Tibial nerve (tissue), 4 donors: ENCODE measurements at regions not wholly inside any gene's neighbourhood (a gene's known extent, or its start where the extent isn't known, plus 50 kb on each side); places are given as distances from the start of the nearest gene placed in this dataset.

Experiments
- DNase-seq, 2 donors: peaks; one replicate each; pipeline ENCODE4 v3.0.0-alpha.2; 2019; ENCODE audit warnings: low spot score in 2 of 2
- H3K27ac ChIP-seq, 4 donors: fragments of 200-600 bp; sonication (generic) in 3 of 4; one replicate each; pipeline ENCODE4 v1.5.1; 2017 to 2019; ENCODE audit warnings: mild to moderate bottlenecking in 1 of 4
- H3K27me3 ChIP-seq, 2 donors: fragments of 200-600 bp; sonication (generic) in 1 of 2; one replicate each; pipeline versions ENCODE4 v1.5.1 to v1.6.0; 2017 to 2019
- H3K36me3 ChIP-seq, 3 donors: fragments of 200-600 bp; sonication (generic); one replicate each; pipeline ENCODE4 v1.5.1; 2018 to 2019
- H3K4me1 ChIP-seq, 4 donors: fragments of 200-600 bp; sonication (generic) in 3 of 4; one replicate each; pipeline ENCODE4 v1.5.1; 2017 to 2019
- H3K4me3 ChIP-seq, 4 donors: fragments of 200-600 bp; sonication (generic) in 3 of 4; one replicate each; pipeline ENCODE4 v1.5.1; 2017 to 2019; ENCODE audit warnings: mild to moderate bottlenecking in 1 of 4, moderate library complexity in 1 of 4
- H3K9me3 ChIP-seq, 4 donors: fragments of 200-600 bp; sonication (generic) in 3 of 4; one replicate each; pipeline ENCODE4 v1.5.1; 2017 to 2019
- EP300 ChIP-seq, 2 donors: sonication (generic); formaldehyde crosslinking; IDR thresholded peaks; one replicate each; pipeline ENCODE4 v1.6.1; 2017; ENCODE audit warnings: antibody characterized with exemption in 2 of 2, mild to moderate bottlenecking in 1 of 2
- POLR2A ChIP-seq, 2 donors: fragments of 450-650 bp; IDR thresholded peaks; one replicate each; pipeline ENCODE4 v1.6.1; 2017; ENCODE audit warnings: antibody characterized with exemption in 2 of 2, mild to moderate bottlenecking in 2 of 2, moderate library complexity in 2 of 2
- WGBS, 2 donors: methylation state at CpG; one replicate each; pipeline ENCODE4 v1.1.5; 2018; 5-methylcytosine and 5-hydroxymethylcytosine counted together
- TF ChIP-seq, protein P1 (sequence below), 5 experiments: fragments of 200-600 bp in 3 of 5; fragments of 450-650 bp in 2 of 5; sonication (generic) in 3 of 5; IDR thresholded peaks; one replicate each; pipeline ENCODE4 v1.5.1; 2016 to 2019; ENCODE audit warnings: antibody characterized with exemption in 5 of 5, mild to moderate bottlenecking in 3 of 5, moderate library complexity in 2 of 5

DNA sequence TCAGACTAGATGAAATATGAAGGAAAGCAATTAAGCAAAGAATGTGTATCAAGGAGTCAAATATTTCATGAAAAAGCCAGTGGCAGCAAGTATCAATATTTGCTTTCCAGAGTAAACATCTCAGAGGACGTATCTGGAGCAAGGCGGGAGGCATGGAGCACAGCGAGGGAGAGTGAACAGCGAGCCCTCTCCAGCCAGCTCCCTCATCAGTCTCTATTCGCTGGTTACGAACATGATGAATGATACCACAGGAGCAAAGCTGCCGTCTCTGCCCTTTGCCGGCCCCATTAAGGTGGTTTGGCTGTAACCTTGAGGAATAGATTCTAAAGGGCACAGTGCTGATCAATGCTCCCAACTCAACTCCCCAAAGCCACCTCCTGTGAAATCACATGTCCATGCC is 95.8 kb downstream of the CCNA1 start:
- peaks cover 0 to 26% (median 0%) of the 10 kb centered on the region in 4 donors for H3K4me1 ChIP-seq
- no peak overlapping the region for H3K27ac ChIP-seq
- H3K9me3 ChIP-seq = peaks cover 0 to 3% (median 0%) of the 10 kb centered on the region in 4 donors
- no peaks in the 10 kb centered on the region for H3K27me3 ChIP-seq
- TF ChIP-seq EP300 (IDR thresholded peaks at IDR 0.05) (no peak), POLR2A (IDR thresholded peaks at IDR 0.05) (no peak)
- TF ChIP-seq, protein P1, sequence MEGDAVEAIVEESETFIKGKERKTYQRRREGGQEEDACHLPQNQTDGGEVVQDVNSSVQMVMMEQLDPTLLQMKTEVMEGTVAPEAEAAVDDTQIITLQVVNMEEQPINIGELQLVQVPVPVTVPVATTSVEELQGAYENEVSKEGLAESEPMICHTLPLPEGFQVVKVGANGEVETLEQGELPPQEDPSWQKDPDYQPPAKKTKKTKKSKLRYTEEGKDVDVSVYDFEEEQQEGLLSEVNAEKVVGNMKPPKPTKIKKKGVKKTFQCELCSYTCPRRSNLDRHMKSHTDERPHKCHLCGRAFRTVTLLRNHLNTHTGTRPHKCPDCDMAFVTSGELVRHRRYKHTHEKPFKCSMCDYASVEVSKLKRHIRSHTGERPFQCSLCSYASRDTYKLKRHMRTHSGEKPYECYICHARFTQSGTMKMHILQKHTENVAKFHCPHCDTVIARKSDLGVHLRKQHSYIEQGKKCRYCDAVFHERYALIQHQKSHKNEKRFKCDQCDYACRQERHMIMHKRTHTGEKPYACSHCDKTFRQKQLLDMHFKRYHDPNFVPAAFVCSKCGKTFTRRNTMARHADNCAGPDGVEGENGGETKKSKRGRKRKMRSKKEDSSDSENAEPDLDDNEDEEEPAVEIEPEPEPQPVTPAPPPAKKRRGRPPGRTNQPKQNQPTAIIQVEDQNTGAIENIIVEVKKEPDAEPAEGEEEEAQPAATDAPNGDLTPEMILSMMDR (IDR thresholded peaks at IDR 0.05) = no peak
- H3K4me3 ChIP-seq = no peak overlapping the region
- no peak for DNase-seq
- no peaks in the 10 kb centered on the region for H3K36me3 ChIP-seq
- 69 to 82% methylated on average over 8 of the region's 8 CpGs for WGBS, 2 donors

DNA sequence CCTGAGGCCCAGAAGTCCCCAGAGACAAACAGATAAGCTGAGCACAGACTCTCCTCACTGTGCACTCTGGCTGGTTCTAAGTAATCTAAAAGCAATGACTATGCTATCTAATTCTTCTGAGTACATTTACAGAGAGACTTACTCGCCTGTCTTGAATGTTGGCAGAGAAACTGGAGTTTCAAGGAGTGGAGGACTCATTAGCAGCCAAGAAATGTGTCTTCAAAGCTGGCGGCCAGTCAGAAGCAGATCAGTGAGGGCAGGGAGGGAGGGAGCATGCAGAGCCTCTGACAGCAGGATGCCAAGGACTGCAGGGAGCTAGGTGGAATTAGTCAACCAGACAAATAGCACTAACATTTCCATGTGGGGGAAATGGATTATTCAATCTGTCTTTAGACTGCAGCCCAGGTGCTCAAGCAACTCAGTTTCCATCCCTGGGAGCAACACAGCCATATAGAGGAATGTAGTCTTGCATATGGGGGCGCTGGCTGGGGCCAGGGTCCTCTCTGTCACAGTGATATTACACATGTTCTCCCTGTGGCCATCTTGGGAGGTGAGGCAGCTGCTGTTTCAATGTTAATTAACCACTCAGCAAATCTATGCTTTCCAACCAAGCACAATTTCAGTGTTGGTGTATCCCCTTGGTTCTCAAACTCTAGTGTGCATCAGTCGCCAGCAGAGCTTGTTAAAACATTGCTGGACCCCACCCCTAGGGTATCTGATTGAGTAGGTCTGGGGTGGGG is 97.9 kb downstream of the CCNA1 start:
- H3K4me1 ChIP-seq = peaks cover 0 to 26% (median 0%) of the 10 kb centered on the region in 4 donors
- H3K27me3 ChIP-seq = no peaks in the 10 kb centered on the region
- no peak overlapping the region for H3K4me3 ChIP-seq
- H3K36me3 ChIP-seq = no peaks in the 10 kb centered on the region
- TF ChIP-seq EP300 (IDR thresholded peaks at IDR 0.05) = no peak
- no peak for TF ChIP-seq POLR2A (IDR thresholded peaks at IDR 0.05)
- TF ChIP-seq, protein P1 (IDR thresholded peaks at IDR 0.05) = no peak
- H3K27ac ChIP-seq = no peak overlapping the region
- WGBS, 2 donors = 36 to 55% methylated on average over 4 of the region's 4 CpGs
- H3K9me3 ChIP-seq = peaks cover 0 to 3% (median 0%) of the 10 kb centered on the region in 4 donors
- DNase-seq = no peak

DNA sequence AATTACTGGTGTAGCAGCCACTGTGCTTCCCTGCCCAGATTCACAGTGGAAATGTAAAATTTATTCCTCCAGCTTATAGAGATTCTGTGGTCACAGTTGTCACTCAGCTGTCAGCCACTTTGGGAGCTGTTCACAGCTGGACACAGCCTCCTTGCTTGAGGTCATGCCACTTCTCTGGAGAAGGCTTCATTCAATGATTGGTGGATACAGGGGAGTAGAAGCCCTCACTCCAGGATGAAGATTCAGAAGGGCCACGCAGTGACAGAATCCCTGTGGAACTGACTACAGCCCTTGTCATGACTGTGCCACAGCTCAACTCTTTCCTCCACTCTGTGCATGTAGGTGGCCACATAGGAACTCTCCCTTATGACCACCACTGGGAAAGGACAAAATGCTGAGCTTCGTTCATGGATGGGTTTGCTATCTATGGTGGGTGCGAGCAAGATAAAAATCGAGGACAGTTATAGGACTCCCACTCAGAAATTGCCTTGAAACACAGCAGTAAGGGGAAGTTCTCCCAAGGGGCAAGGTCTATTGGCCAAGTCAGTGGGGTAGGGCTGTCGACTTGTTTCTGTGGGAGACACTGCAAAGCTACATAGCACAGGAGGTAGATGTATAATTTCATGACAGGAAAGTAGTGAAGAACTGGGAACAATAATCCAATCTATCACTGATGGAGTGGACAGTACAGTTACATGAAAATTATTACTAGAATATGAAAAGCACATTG is 98.7 kb downstream of the CCNA1 start:
- H3K4me3 ChIP-seq = no peak overlapping the region
- 85 to 92% methylated on average over 5 of the region's 5 CpGs for WGBS, 2 donors
- TF ChIP-seq POLR2A (IDR thresholded peaks at IDR 0.05) (no peak), EP300 (IDR thresholded peaks at IDR 0.05) (no peak)
- TF ChIP-seq, protein P1 (IDR thresholded peaks at IDR 0.05) = no peak
- peaks cover 0 to 26% (median 0%) of the 10 kb centered on the region in 4 donors for H3K4me1 ChIP-seq
- DNase-seq = no peak
- H3K27ac ChIP-seq = no peak overlapping the region
- H3K9me3 ChIP-seq = peaks cover 0 to 3% (median 0%) of the 10 kb centered on the region in 4 donors
- no peaks in the 10 kb centered on the region for H3K36me3 ChIP-seq
- no peaks in the 10 kb centered on the region for H3K27me3 ChIP-seq

DNA sequence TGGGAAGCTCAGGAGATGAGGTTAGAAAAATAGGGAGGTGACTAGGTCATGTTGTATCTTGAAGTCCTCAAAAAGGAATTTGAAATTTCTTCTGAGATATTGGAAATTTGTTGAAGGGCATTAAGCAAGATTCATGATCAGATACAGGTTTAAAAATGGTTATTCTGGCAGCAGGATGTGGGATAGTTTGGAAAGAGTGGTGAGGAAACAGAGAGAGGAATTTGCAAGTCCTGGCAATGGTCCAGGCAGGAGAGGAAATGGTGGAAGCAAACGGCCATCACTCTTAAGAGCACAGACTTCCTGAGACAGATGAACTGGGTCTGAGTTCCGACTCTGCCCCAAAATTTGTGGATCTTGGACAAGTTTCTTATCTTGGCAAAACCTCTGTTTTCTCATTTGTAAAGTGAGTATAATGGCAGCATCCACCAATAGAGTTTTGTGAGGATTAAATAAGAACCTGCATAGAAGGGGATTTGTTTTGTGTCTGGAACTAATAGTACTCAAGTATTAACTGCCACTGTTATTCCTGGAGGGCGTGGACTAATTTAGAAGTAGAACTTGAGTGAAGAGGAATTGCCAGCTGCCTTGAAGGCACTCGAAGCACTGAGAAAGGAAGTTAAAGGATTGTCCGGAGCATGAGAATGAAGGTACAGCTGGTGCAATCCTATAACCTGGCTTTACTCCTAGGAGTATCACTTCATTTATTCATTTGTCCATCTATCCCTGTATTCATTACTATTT is 99.6 kb downstream of the CCNA1 start:
- no peaks in the 10 kb centered on the region for H3K27me3 ChIP-seq
- H3K36me3 ChIP-seq = no peaks in the 10 kb centered on the region
- TF ChIP-seq POLR2A (IDR thresholded peaks at IDR 0.05) (no peak), EP300 (IDR thresholded peaks at IDR 0.05) (no peak)
- TF ChIP-seq, protein P1 (IDR thresholded peaks at IDR 0.05) = no peak
- H3K27ac ChIP-seq = no peak overlapping the region
- no peak overlapping the region for H3K4me3 ChIP-seq
- WGBS, 2 donors = 42 to 53% methylated on average over 5 of the region's 5 CpGs
- no peaks in the 10 kb centered on the region for H3K9me3 ChIP-seq
- peak in 1 of 2 donors; percentile 16 for DNase-seq
- H3K4me1 ChIP-seq = peaks cover 0 to 26% (median 0%) of the 10 kb centered on the region in 4 donors
